Loucy (cell line): ENCODE measurements at regions not wholly inside any gene's neighbourhood (a gene's known extent, or its start where the extent isn't known, plus 50 kb on each side); places are given as distances from the start of the nearest gene placed in this dataset.

Experiments used
- H2AFZ ChIP-seq: fragments of 200-600 bp; sonication (generic); 2 replicates; pipeline ENCODE4 v1.6.0; 2016; ENCODE audit warnings: antibody characterized with exemption, mild to moderate bottlenecking, low read length, moderate library complexity
- H3F3A ChIP-seq: fragments of 200-600 bp; 2 replicates; pipeline ENCODE4 v1.6.0; 2016; ENCODE audit warnings: antibody characterized with exemption, low read depth, mild to moderate bottlenecking
- H3K27me3 ChIP-seq: fragments of 200-600 bp; sonication (generic); 2 replicates; pipeline ENCODE4 v1.6.1; 2014; ENCODE audit warnings: low read length, mild to moderate bottlenecking; ENCODE audit not compliant: insufficient read depth, poor library complexity, severe bottlenecking
- H3K36me3 ChIP-seq: fragments of 200-600 bp; sonication (generic); 2 replicates; pipeline ENCODE4 v1.6.1; 2016; ENCODE audit warnings: low read length; ENCODE audit not compliant: insufficient read depth
- H3K4me1 ChIP-seq: fragments of 200-600 bp; sonication (generic); 2 replicates; pipeline ENCODE4 v1.5.1; 2014; ENCODE audit warnings: low read length, mild to moderate bottlenecking; ENCODE audit not compliant: insufficient read depth, poor library complexity, severe bottlenecking
- H3K4me2 ChIP-seq: fragments of 200-600 bp; sonication (generic); 2 replicates; pipeline ENCODE4 v1.6.0; 2014; ENCODE audit warnings: antibody characterized with exemption, low read length, low read depth, mild to moderate bottlenecking; ENCODE audit not compliant: poor library complexity, severe bottlenecking
- H3K4me3 ChIP-seq: fragments of 200-600 bp; sonication (generic); 2 replicates; pipeline ENCODE4 v1.5.1; 2014; ENCODE audit warnings: low read length, mild to moderate bottlenecking, mixed read lengths; ENCODE audit not compliant: poor library complexity, severe bottlenecking
- H3K79me2 ChIP-seq: fragments of 200-600 bp; sonication (generic); 2 replicates; pipeline ENCODE4 v1.6.1; 2014; ENCODE audit warnings: low read length; ENCODE audit not compliant: insufficient read depth
- H3K9ac ChIP-seq: fragments of 200-600 bp; sonication (generic); 2 replicates; pipeline ENCODE4 v1.6.0; 2014; ENCODE audit warnings: mild to moderate bottlenecking, low read depth, low read length, moderate library complexity; ENCODE audit not compliant: poor library complexity, severe bottlenecking
- H3K9me2 ChIP-seq: fragments of 200-600 bp; sonication (generic); replicated peaks from 2 replicates; pipeline ENCODE4 v1.6.1; 2016; ENCODE audit warnings: low read depth, low read length, mixed read lengths
- H3K9me3 ChIP-seq: fragments of 200-600 bp; sonication (generic); 2 replicates; pipeline ENCODE4 v1.6.1; 2014; ENCODE audit warnings: mild to moderate bottlenecking, antibody characterized with exemption, low read length, low read depth; ENCODE audit not compliant: insufficient read depth
- H4K20me1 ChIP-seq: fragments of 200-600 bp; sonication (generic); 2 replicates; pipeline ENCODE4 v1.6.0; 2014; ENCODE audit warnings: antibody characterized with exemption, low read length, mild to moderate bottlenecking; ENCODE audit not compliant: insufficient read depth, poor library complexity, severe bottlenecking
- CTCF ChIP-seq: fragments of 200-600 bp; sonication (generic); conservative IDR thresholded peaks from 2 replicates; pipeline ENCODE4 v1.5.1; 2014; ENCODE audit warnings: mild to moderate bottlenecking, antibody characterized with exemption, low read length
- EZH2phosphoT487 ChIP-seq: fragments of 200-600 bp; IDR thresholded peaks from 2 replicates; pipeline ENCODE4 v1.6.1; 2018; ENCODE audit warnings: antibody characterized with exemption, mild to moderate bottlenecking, moderate library complexity, borderline replicate concordance

- TF ChIP-seq EZH2phosphoT487 (no peak), CTCF (no peak)
- Histone ChIP-seq H3F3A (no peaks in the 10 kb centered on the region), H3K9ac (no peak overlapping the region), H3K4me1 (no peaks in the 10 kb centered on the region), H3K4me2 (no peak overlapping the region), H3K79me2 (no peaks in the 10 kb centered on the region), H3K9me2 (no peaks in the 10 kb centered on the region), H3K9me3 (no peaks in the 10 kb centered on the region), H3K4me3 (no peak overlapping the region), H3K36me3 (no peaks in the 10 kb centered on the region), H3K27me3 (no peaks in the 10 kb centered on the region), H2AFZ (no peak overlapping the region), H4K20me1 (no peaks in the 10 kb centered on the region)
Observed at GRCh38 chr2:147083664-147084063, 761.2 kb upstream of the ACVR2A start.

GRCh38 chr2:147082850-147083522 lies 761.8 kb upstream of the ACVR2A start:
- Histone ChIP-seq H3K4me3 (no peak overlapping the region), H3K9me2 (no peaks in the 10 kb centered on the region), H3K9me3 (no peaks in the 10 kb centered on the region), H3K9ac (no peak overlapping the region), H3K79me2 (no peaks in the 10 kb centered on the region), H3K4me2 (no peak overlapping the region), H3F3A (no peaks in the 10 kb centered on the region), H4K20me1 (no peaks in the 10 kb centered on the region), H3K27me3 (no peaks in the 10 kb centered on the region), H3K36me3 (no peaks in the 10 kb centered on the region), H2AFZ (no peak overlapping the region), H3K4me1 (no peaks in the 10 kb centered on the region)
- TF ChIP-seq EZH2phosphoT487, result no peak
- peak; percentile 91 for TF ChIP-seq CTCF

- no peak for TF ChIP-seq EZH2phosphoT487
- TF ChIP-seq CTCF, result no peak
Observed at GRCh38 chr2:147081831-147082230, 763.0 kb upstream of the ACVR2A start.

More at GRCh38 chr2:147081831-147082230, 763.0 kb upstream of the ACVR2A start:
- no peaks in the 10 kb centered on the region for H3K9me2 ChIP-seq
- no peaks in the 10 kb centered on the region for H3K36me3 ChIP-seq
- H3K79me2 ChIP-seq, result no peaks in the 10 kb centered on the region
- H3K4me1 ChIP-seq, result no peaks in the 10 kb centered on the region
- no peak overlapping the region for H2AFZ ChIP-seq
- no peak overlapping the region for H3K4me3 ChIP-seq
- H4K20me1 ChIP-seq, result no peaks in the 10 kb centered on the region
- H3K27me3 ChIP-seq, result no peaks in the 10 kb centered on the region
- H3F3A ChIP-seq, result no peaks in the 10 kb centered on the region
- no peak overlapping the region for H3K9ac ChIP-seq
- H3K9me3 ChIP-seq, result no peaks in the 10 kb centered on the region
- no peak overlapping the region for H3K4me2 ChIP-seq
